ENCODE measurements at regions not wholly inside any gene's neighbourhood (a gene's known extent, or its start where the extent isn't known, plus 50 kb on each side); places are given as distances from the start of the nearest gene placed in this dataset.
"Not testable (repeated sequence)": the region's sequence is repeated elsewhere in the genome, so short reads cannot be mapped to it uniquely, and the experiment has no call there.

DNA sequence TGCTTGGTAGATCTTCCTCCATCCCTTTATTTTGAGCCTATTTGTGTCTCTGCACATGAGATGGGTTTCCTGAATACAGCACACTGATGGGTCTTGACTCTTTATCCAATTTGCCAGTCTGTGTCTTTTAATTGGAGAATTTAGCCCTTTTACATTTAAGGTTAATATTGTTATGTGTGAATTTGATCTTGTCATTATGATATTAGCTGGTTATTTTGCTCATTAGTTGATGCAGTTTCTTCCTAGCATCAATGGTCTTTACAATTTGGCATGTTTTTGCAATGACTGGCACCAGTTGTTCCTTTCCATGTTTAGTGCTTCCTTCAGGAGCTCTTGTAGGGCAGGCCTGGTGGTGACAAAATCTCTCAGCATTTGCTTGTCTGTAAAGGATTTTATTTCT lies 72.4 kb downstream of the HNRNPD start:
- not testable (repeated sequence) for DNase-seq (ENCODE audit: low read depth in 2 of 2)

DNA sequence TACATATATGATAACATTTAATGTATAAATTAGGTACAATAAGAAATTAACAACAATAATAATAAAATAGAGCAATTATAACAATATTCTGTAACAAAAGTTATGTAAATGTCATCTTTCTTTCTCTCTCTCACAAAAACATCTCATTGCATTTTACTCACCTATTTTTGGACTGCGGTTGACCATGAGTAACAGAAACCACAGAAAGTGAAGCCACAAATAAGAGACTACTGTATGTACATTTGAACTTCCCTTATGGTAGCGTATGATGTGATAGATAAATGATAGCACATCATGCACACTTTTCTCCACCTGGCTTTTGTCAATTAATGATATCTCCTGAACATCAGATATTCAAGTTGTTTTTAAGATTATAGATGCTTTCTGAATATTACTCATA lies 80.5 kb downstream of the HNRNPD start:
- DNase-seq (ENCODE audit: low read depth in 2 of 2) = no peak

DNA sequence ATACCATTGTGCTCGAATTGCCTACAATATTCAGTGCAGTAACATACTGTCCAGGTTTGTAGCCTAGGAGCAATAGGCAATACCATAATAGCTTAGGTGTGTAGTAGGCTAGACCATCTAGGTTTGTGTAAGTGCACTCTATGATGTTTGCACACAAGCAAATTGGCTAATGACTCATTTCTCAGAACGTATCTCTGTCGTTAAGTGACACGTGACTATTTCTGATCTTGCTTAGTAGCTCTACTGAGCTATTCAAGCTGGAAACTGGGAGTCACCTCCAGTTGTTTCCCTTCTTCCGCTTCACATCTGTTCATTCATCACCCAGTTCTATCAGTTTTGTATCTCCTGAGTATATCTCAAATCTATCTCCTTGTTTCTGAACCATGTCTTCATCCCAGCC lies 86.1 kb downstream of the HNRNPD start:
- no peak for DNase-seq (ENCODE audit: low read depth in 2 of 2)

DNA sequence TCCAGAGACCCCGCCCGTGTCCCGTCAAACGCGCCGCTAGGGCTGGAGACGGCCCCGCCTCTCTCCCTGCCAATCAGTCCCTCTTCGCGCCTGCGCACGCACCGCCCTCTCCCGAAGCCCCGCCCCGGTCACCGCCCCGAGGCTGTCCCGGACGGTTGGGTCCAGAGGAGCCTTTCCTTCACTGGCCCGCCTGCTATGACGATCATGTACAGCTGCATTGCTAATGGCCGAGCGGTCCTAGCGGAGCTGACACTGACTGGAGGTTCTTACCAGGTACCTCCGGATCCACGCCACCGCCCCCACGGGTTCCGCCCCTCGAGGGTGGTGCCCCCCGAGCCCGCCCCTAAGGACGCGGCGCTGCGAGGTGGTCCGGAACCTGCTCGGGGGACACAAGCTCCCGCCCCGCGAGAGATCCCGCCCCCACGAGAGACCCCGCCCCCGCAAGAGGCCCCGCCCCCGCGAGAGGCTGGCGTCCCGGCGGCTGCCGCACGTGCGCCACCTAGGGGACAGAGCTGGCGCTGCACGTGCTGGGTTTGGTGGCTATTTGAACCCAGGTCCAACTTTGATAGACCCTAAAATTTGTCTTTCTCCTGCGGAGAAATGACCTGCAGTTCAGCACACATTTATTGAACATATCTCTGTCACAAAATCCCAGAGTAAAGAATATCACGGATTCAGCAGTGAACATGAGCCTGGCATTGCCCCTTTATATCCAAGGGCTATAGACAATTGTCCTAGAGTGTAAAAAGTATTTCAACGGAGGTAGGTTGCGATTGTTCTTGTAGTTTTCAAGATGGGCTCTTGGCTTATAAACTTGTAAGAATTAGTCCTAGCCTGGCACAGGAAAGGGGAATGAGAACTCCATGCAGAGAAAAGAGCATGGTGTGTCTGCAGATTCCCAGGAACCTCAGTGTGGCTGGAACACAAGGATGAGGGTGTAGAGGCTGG lies 88.7 kb downstream of the HNRNPD start:
- peak; percentile 98 to 99 for DNase-seq (ENCODE audit: low read depth in 2 of 2)

DNA sequence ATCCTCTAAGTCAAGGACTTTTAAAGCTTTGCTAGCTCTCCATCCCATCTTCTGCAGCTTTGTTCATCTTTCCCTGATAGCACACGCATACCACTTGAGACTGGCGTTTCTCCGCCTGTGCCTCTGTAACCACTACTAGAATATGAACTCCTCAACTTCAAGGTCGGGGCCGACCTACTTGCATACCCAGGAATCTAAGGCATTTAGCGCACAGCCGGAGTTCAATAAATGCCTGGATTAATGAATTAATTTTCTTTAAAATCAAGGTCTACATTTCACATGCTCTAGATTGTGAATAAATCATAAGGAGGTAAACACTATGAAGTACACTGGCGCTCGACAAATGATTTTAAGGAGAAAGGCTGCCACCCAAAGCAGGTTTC lies 89.3 kb downstream of the HNRNPD start:
- DNase-seq (ENCODE audit: low read depth in 2 of 2) = no peak

DNA sequence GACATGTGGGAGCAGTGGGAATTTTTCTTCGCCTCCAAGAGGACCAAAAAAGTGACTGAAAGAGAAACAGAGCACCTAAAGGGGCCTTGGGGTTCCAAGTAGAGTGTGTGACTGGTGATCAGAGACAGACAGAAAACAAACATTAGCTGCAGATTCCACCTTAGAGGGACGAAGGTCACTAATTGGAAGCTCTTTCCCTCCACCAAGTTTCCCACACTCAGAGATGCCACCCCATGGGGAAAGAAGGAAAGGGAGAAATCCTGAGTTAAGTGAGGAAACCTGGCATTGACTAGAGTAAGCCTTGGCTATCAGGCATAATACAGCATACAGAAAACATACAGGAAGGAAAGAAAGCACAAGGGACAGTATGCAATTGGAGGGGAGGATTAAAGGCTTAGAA lies 90.9 kb downstream of the HNRNPD start:
- no peak for DNase-seq (ENCODE audit: low read depth in 2 of 2)

DNA sequence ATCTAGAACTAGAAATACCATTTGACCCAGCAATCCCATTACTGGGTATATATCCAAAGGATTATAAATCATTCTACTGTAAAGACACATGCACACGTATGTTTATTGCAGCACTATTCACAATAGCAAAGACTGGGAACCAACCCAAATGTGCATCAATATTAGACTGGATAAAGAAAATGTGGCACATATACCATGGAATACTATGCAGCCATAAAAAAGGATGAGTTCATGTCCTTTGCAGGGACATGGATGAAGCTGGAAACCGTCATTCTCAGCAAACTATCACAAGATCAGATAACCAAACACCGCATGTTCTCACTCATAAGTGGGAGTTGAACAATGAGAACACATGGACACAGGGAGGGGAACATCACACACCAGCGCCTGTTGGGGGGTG lies 94.2 kb downstream of the HNRNPD start:
- DNase-seq (ENCODE audit: low read depth in 2 of 2) = not testable (repeated sequence)

DNA sequence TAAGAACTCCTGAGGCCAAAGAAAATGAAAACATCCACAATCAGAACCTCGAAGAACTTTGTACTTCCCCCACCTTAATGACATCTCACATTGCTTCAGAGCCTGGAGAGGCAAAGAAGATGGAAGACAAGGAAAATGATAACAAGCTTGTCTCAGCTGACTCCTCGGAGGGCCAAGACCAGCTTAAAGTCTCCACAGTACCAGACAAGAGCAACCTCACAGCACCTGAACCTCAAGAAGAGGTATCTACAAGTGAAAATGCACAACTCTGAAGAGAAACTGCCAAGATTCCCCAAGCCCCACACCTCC lies 97.5 kb downstream of the HNRNPD start:
- DNase-seq (ENCODE audit: low read depth in 2 of 2) = no peak

DNA sequence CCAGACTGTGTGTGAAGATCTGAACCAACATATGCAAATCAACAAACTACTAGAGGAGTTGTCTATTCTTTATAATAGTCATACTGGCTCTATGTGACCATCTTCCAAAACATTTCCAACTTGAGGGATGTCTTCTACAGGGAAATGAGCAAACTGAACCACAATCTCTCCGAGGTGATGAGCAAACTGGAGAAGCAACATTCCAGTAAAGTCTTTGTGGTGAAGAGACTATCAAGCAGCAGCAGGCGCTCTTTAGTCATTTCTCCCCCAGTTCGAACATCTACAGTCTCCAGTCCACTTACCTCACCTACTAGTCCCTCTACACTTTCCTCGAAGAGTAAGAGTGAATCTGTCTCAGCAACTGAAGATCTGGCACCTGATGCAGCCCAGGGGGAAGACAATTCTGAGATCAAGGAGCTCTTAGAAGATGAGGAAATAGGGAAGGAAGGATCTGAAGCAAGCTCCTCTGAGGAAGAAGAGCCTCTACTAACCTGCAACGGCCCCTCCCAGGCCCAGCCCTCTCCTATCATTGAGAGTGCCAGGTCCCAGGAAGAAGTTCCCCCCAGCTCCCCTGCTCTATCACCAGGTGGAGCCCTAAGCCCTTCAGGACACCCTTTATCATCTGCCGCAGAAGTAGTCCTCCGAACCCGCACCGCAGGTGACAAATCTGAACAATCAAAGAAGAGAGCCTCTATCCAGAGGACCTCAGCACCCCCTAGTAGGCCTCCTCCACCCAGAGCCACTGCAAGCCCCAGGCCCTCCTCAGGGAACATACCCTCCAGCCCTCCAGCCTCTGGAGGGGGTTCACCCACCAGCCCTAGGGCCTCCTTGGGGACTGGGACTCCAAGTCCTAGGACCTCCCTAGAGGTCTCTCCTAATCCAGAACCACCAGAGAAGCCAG lies 98.1 kb downstream of the HNRNPD start:
- no peak for DNase-seq (ENCODE audit: low read depth in 2 of 2)

DNA sequence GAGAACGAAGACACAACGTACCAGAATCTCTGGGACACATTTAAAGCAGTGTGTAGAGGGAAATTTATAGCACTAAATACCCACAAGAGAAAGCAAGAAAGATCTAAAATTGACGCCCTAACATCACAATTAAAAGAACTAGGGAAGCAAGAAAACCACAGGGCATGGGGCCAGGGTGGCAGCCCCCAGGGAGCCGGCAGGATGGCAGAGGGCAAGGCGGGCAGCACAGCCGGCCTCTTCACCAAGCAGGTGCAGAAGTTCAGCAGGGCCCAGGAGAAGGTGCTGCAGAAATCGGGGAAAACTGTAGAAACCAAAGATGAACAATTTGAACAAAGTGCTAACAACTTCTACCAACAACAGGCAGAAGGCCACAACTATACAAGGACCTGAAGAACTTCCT lies 99.1 kb downstream of the HNRNPD start:
- DNase-seq (ENCODE audit: low read depth in 2 of 2) = not testable (repeated sequence)

DNA sequence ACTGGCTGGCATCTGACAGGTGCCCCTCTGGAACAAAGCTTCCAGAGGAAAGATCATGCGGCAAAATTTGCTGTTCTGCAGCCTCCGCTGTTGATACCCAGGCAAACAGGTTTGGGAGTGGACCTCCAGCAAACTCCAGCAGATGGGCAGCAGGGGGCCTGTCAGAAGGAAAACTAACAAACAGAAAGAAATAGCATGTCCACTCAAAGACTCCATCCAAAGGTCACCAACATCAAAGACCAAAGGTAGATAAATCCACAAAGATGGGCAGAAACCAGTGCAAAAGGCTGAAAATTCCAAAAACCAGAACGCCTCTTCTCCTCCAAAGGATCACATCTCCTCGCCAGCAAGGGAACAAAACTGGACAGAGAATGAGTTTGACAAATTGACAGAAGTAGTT lies 101.3 kb downstream of the HNRNPD start:
- DNase-seq (ENCODE audit: low read depth in 2 of 2) = not testable (repeated sequence)

DNA sequence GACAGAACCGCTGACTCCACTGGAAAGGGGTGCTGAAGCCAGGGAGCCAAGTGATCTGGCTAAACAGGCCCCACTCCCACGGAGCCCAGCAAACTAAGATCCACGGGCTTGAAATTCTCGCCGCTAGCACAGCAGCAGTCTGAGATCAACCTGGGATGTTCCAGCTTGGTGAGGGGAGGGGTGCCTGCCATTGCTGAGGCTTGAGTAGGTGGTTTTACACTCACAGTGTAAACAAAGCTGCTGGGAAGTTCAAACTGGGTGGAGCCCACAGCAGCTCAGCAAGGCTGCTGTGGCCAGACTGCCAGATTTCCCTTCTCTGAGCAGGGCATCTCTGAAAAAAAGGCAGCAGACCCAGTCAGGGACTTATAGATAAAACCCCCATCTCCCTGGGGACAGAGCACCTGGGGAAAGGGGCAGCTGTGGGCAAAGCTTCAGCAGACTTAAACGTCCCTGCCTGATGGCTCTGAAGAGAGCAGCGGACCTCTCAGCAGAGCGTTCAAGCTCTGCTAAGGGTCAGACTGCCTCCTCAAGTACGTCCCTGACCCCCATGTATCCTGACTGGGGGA lies 101.8 kb downstream of the HNRNPD start:
- DNase-seq (ENCODE audit: low read depth in 2 of 2) = not testable (repeated sequence)

DNA sequence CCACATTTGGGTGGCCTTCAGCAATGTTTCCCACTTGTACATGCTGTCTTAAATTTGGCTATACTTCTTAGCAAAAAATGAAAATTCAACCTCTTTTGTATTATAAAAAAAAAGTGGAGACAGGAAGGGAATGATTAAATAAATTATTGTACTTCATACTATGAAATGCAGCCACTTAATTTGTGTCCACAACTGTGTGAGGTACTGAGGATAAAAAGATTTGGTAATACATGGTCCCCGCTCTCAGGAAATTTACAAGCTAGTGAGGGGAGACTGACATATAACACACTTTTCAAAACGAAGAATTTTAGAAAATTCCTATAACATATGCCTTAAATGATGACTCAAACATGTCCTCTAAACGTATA lies 105.0 kb downstream of the HNRNPD start:
- no peak for DNase-seq (ENCODE audit: low read depth in 2 of 2)

DNA sequence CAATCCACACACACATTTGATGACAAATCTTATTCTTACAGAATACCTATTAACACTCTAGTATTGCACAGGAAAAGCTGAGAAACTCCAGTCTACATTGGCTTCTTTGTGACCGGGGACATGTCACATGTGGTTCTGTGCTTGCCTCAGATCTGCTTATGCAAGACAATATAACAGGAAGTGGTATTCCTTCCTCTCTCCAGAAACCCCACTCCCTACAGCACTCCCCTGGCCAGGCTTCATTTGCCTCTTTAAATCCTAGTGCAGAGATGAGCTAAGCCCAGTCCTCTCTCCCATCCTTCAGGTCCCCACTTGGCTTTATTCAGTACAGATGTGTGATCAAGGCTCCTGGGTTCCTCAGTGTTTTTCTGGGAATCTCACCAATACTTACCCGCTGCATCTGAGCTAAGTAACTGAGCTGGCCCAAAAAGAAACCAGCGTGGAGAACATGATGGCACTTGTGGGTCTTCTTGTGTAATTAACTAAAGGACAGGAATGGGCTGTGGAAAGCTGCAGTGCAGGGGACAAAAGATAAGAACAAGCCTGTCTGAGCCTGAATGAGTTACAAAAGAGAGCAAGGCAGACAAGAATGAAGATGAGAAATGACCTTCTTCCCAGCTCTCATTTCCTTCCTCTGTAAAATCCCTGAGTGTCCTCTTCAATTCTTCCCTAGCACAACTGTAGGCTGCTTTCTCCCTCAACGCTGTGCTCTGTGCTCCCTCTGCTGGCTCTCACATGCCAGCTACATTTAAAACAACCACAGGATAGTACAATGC lies 105.6 kb downstream of the HNRNPD start:
- no peak for DNase-seq (ENCODE audit: low read depth in 2 of 2)

DNA sequence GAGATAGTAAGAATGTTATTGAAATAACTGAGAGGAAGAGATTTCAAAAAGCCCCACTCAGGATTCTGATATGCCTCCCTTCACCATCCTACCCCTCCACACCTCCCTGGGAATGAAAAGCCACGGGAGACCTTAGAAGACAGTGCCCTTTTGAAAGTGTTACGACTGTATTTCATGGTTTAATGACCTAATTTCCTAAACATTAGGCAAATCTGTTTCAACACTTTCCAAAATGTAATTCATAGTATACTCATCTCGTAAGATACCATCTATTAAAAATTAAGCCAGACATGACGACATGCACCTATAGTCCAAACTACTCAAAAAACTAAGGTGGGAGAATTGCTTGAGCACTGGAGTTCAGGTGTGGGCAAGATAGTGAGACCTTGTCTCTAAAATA lies 106.3 kb downstream of the HNRNPD start:
- no peak for DNase-seq (ENCODE audit: low read depth in 2 of 2)

DNA sequence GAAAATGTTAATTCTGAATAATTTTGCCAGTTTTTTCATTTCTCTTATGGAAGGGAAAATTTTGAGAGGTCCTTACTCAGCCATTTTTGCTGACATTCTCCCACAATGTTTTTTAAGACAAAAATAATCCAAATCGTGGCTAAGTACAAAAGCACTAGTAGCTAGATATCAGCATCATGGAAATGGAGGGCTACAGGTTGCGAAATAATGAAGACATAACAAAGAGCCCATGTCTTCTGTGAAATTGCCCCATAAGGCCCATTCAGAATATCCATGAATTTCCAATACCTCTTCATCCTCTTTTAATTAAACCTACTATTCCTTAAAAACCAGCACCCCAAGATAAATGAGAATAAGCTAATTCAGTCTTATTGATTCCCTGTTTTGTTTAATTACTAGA lies 107.4 kb downstream of the HNRNPD start:
- DNase-seq (ENCODE audit: low read depth in 2 of 2) = no peak

DNA sequence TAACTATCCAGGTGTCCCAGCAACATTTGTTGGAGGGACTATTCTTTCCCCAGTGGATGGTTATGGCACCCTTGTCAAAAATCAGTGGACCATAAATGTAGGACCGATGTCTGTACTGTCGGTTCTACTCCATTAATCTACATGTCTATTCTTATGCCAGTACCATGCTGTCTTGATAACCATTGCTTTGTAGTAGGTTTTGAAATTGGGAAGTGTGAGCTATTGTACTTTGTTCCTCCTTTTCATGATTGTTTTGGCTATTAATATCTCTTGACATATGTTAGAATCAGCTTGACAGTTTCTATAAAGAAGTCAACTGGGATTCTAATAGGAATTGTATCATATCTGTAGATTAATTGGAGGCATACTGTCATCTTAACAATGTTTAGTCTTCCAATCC lies 112.7 kb downstream of the HNRNPD start:
- DNase-seq (ENCODE audit: low read depth in 2 of 2) = no peak

DNA sequence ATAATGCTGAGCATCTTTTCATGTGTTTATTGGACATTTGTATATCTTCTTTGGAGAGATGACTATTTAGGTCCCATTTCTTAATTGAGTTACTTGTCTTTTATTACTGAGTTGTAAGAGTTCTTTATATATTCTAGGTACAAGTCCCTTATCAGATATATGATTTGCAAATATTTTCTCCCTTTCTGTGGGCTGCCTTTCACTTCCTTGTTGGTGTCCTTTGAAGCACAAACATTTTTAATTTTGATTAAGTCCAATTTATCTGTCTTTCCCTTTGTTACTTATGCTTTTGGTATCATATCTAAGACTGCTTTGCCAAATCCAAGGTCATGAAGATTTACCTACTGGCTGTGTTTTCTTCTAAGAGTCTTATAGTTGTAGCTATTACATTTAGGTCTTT lies 113.2 kb downstream of the HNRNPD start:
- no peak for DNase-seq (ENCODE audit: low read depth in 2 of 2)

DNA sequence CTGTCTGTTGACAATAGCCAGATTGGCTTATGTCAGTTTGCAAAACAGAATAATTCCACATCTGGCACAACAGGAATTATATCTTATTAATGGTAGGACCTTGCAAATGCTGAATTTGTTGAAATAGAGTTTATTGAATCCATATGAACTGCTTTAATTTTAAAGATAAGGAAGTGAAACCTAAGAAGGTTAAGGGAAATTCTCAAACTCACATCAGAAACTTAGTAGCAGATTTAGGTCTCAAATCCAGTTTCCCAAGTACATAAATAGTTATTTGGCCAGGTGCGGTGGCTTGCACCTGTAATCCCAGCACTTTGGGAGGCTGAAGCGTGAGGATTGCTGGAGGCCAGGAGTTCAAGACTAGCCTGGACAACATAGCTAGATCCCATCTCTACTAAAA lies 117.1 kb downstream of the HNRNPD start:
- DNase-seq (ENCODE audit: low read depth in 2 of 2) = no peak

DNA sequence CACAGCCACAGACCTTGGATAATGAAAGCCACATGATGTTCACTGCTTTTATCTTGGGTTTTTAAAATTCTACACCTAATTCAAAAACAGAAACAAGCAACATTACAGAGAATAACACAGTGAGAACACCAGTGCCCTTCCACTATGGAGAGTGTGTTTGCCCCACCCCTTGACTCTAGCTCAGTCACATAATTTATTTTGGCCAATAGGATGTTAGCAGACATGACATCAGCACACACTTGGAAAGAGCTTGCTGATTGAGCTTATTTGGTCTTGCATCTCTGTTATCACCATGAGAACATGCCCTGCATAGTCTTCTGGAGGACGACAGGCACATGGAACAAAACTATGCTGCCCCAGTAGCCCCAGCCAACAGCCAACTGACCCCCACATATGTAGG lies 118.1 kb downstream of the HNRNPD start:
- DNase-seq (ENCODE audit: low read depth in 2 of 2) = no peak

DNA sequence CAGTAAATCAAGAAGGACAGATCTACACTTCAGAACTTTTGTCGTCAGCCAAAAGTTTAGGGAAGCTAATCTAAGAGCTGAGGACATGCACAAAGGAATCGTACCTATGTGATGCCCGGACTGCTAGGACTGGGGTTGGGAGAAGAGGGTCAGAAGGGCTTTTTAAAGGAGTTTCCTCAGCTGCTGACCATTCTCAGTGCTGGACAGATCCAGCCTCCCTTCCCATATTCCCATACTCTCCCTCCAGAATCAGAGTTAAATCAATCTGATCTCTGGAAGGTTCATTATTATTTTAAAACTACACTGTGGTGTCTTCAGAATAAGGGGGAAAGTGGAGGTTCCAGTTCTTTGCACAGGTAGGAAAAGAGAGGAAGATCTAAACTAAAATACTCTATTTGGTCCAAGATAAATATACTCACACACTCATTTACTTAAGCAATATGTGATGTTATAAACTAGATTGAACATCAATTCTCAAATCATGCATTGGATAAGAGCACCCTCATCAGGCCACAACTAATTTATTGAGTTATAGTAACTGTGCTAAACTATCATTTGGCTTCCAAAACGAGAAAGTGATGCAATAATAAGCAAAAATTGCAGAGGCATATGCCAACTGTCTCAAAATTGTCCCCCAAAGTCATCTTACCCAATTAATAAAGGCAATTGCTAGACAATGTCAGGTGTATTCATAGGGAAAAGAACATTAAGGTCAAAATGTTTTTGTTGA lies 124.7 kb downstream of the HNRNPD start:
- no peak for DNase-seq (ENCODE audit: low read depth in 2 of 2)
